Gastrocnemius medialis (tissue), 4 donors: ENCODE measurements at regions not wholly inside any gene's neighbourhood (a gene's known extent, or its start where the extent isn't known, plus 50 kb on each side); places are given as distances from the start of the nearest gene placed in this dataset.

ENCODE experiments used
- POLR2A ChIP-seq, 2 donors: fragments of 450-650 bp; IDR thresholded peaks; one replicate each; pipeline ENCODE4 v1.6.1; 2017; ENCODE audit warnings: antibody characterized with exemption in 2 of 2, mild to moderate bottlenecking in 2 of 2, moderate library complexity in 2 of 2
- TF ChIP-seq, protein P1 (sequence below), 5 experiments: fragments of 450-650 bp in 3 of 5; fragments of 200-600 bp in 2 of 5; sonication (generic) in 2 of 5; IDR thresholded peaks in 4 of 5; conservative IDR thresholded peaks in 1 of 5; 1 replicate in 4 of 5; 2 replicates in 1 of 5; pipeline ENCODE4 v1.5.1; 2016 to 2019; ENCODE audit warnings: antibody characterized with exemption in 5 of 5, mild to moderate bottlenecking in 3 of 5, moderate library complexity in 3 of 5

DNA sequence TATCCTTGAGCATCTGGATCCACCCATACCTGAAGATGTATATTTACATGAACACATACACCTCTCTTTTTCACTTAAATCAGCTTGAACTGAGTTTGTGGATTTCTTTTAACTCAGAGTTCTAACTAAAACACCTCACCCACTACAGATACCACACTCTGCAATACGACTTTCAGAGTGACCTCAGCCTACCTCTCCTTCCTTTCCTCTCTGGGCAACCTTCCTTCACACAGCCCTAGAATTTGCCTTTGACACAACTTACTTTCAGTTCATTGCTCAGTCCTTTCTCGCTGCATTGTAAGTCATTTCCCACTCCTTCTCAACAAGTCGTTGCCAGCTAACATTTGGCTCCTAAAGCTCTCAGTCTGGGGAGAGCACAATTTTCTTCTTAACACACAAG is 151.9 kb upstream of the IRX3 start:
- no peak for TF ChIP-seq POLR2A (IDR thresholded peaks at IDR 0.05)
- TF ChIP-seq, protein P1, sequence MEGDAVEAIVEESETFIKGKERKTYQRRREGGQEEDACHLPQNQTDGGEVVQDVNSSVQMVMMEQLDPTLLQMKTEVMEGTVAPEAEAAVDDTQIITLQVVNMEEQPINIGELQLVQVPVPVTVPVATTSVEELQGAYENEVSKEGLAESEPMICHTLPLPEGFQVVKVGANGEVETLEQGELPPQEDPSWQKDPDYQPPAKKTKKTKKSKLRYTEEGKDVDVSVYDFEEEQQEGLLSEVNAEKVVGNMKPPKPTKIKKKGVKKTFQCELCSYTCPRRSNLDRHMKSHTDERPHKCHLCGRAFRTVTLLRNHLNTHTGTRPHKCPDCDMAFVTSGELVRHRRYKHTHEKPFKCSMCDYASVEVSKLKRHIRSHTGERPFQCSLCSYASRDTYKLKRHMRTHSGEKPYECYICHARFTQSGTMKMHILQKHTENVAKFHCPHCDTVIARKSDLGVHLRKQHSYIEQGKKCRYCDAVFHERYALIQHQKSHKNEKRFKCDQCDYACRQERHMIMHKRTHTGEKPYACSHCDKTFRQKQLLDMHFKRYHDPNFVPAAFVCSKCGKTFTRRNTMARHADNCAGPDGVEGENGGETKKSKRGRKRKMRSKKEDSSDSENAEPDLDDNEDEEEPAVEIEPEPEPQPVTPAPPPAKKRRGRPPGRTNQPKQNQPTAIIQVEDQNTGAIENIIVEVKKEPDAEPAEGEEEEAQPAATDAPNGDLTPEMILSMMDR (IDR thresholded peaks at IDR 0.05 in 4 of 5, conservative IDR thresholded peaks at IDR 0.05 in 1 of 5), result no peak
